ENCODE measurements at regions not wholly inside any gene's neighbourhood (a gene's known extent, or its start where the extent isn't known, plus 50 kb on each side); places are given as distances from the start of the nearest gene placed in this dataset.

- Histone ChIP-seq H3K9ac (ENCODE audit: low read depth in 1 of 2, low read length in 2 of 2) (no peak overlapping the region), H3K4me1 (ENCODE audit: control insufficient read depth in 4 of 4, insufficient read depth in 4 of 4, low read length in 3 of 4) (no peaks in the 10 kb centered on the region), H3K27me3 (ENCODE audit: control insufficient read depth in 4 of 4, insufficient read depth in 4 of 4, low read length in 3 of 4) (no peaks in the 10 kb centered on the region), H3K36me3 (ENCODE audit: control insufficient read depth in 4 of 4, insufficient read depth in 3 of 4, low read depth in 1 of 4, low read length in 3 of 4) (no peaks in the 10 kb centered on the region), H3K4me3 (ENCODE audit: low read depth in 1 of 3, low read length in 3 of 3) (no peak overlapping the region), H3K9me3 (ENCODE audit: control insufficient read depth in 4 of 4, low read length in 3 of 4) (no peaks in the 10 kb centered on the region), H3K27ac (ENCODE audit: low read depth in 1 of 2, low read length in 2 of 2) (no peak overlapping the region)
- no peak for DNase-seq (ENCODE audit: low spot score)
- TF ChIP-seq ZBTB33 (IDR thresholded peaks at IDR 0.05) (no peak), JUND (IDR thresholded peaks at IDR 0.05) (no peak)
- 95% methylated on average over 1 of the region's 1 CpG for WGBS
These were observed 204.4 kb upstream of the DMRT1 start for GRCh38 chr9:636931-637591.

GRCh38 chr9:638152-638551 lies 203.3 kb upstream of the DMRT1 start:
- 81% methylated on average over 3 of the region's 3 CpGs for WGBS
- no peak overlapping the region for H3K4me3 ChIP-seq (ENCODE audit: low read depth in 1 of 3, low read length in 3 of 3)
- H3K9ac ChIP-seq (ENCODE audit: low read depth in 1 of 2, low read length in 2 of 2), result no peak overlapping the region
- H3K27me3 ChIP-seq (ENCODE audit: control insufficient read depth in 4 of 4, insufficient read depth in 4 of 4, low read length in 3 of 4), result no peaks in the 10 kb centered on the region
- H3K4me1 ChIP-seq (ENCODE audit: control insufficient read depth in 4 of 4, insufficient read depth in 4 of 4, low read length in 3 of 4), result no peaks in the 10 kb centered on the region
- DNase-seq (ENCODE audit: low spot score), result no peak
- TF ChIP-seq YY1 (IDR thresholded peaks at IDR 0.05) (no peak), FOXA1 (IDR thresholded peaks at IDR 0.05) (no peak), EGR1 (IDR thresholded peaks at IDR 0.05; ENCODE audit: low read depth in 2 of 2) (no peak), JUND (IDR thresholded peaks at IDR 0.05) (no peak), ATF3 (IDR thresholded peaks at IDR 0.05) (no peak), FOXA2 (IDR thresholded peaks at IDR 0.05) (no peak), SP1 (IDR thresholded peaks at IDR 0.05) (no peak), HNF4G (IDR thresholded peaks at IDR 0.05) (no peak), RXRA (IDR thresholded peaks at IDR 0.05) (no peak), REST (IDR thresholded peaks at IDR 0.05) (no peak), ZBTB33 (IDR thresholded peaks at IDR 0.05) (no peak), TAF1 (conservative IDR thresholded peaks at IDR 0.05) (no peak), NR2F2 (IDR thresholded peaks at IDR 0.05) (no peak), CTCF (IDR thresholded peaks at IDR 0.05; ENCODE audit: low read depth, low read length, missing input control) (no peak), HNF4A (conservative IDR thresholded peaks at IDR 0.05) (no peak), MAX (IDR thresholded peaks at IDR 0.05) (no peak), GABPA (IDR thresholded peaks at IDR 0.05 in 1 of 2, conservative IDR thresholded peaks at IDR 0.05 in 1 of 2) (no peak), RAD21 (IDR thresholded peaks at IDR 0.05) (no peak)
- no peaks in the 10 kb centered on the region for H3K36me3 ChIP-seq (ENCODE audit: control insufficient read depth in 4 of 4, insufficient read depth in 3 of 4, low read depth in 1 of 4, low read length in 3 of 4)
- H3K27ac ChIP-seq (ENCODE audit: low read depth in 1 of 2, low read length in 2 of 2), result no peak overlapping the region
- no peaks in the 10 kb centered on the region for H3K9me3 ChIP-seq (ENCODE audit: control insufficient read depth in 4 of 4, low read length in 3 of 4)
